Testis (tissue), 2 donors: ENCODE measurements at regions not wholly inside any gene's neighbourhood (a gene's known extent, or its start where the extent isn't known, plus 50 kb on each side); places are given as distances from the start of the nearest gene placed in this dataset.

Source experiments
- DNase-seq: peaks from one replicate; pipeline ENCODE4 v3.0.0-alpha.2; 2019
- H3K27ac ChIP-seq, 2 donors: fragments of 200-600 bp; sonication (generic); one replicate each; pipeline ENCODE4 v1.5.1; 2019
- H3K27me3 ChIP-seq: fragments of 200-600 bp; sonication (generic); one replicate; pipeline ENCODE4 v1.5.1; 2019
- H3K36me3 ChIP-seq: fragments of 200-600 bp; sonication (generic); one replicate; pipeline ENCODE4 v1.5.1; 2017; ENCODE audit warnings: low read depth; ENCODE audit errors: missing control alignments
- H3K4me1 ChIP-seq: fragments of 200-600 bp; sonication (generic); one replicate; pipeline ENCODE4 v1.5.1; 2019
- H3K4me3 ChIP-seq, 2 donors: fragments of 200-600 bp; sonication (generic); one replicate each; pipeline ENCODE4 v1.5.1; 2017 to 2019
- H3K9me3 ChIP-seq: fragments of 200-600 bp; sonication (generic); one replicate; pipeline ENCODE4 v1.5.1; 2017
- CTCF ChIP-seq, 3 experiments: fragments of 450-650 bp in 2 of 3; fragments of 200-600 bp in 1 of 3; sonication (generic) in 1 of 3; IDR thresholded peaks; one replicate each; pipeline ENCODE4 v1.5.1; 2016 to 2019; ENCODE audit warnings: antibody characterized with exemption in 3 of 3, mild to moderate bottlenecking in 2 of 3, moderate library complexity in 1 of 3
- POLR2A ChIP-seq: fragments of 450-650 bp; IDR thresholded peaks from one replicate; pipeline ENCODE4 v1.6.1; 2017; ENCODE audit warnings: antibody characterized with exemption, mild to moderate bottlenecking, moderate library complexity
- WGBS, 2 donors: methylation state at CpG; one replicate each; pipeline ENCODE4 v1.1.5; 2018; 5-methylcytosine and 5-hydroxymethylcytosine counted together
- intact Hi-C: fragments of 100-400 bp; cut with DNase I; formaldehyde crosslinking; loops from one replicate; pipeline ENCODE4 v1.15.1; 2023; ENCODE audit warnings: low total_unique reads

- TF ChIP-seq CTCF (IDR thresholded peaks at IDR 0.05) (no peak), POLR2A (no peak)
- Histone ChIP-seq H3K9me3 (no peaks in the 10 kb centered on the region), H3K36me3 (no peaks in the 10 kb centered on the region), H3K4me3 (no peak overlapping the region), H3K27ac (no peak overlapping the region), H3K27me3 (no peaks in the 10 kb centered on the region), H3K4me1 (no peaks in the 10 kb centered on the region)
- intact Hi-C loops, result no loop called here
- 87 to 91% methylated on average over 16 to 17 of the region's 17 CpGs for WGBS, 2 donors
- DNase-seq, result no peak
Observed at GRCh38 chr20:58043236-58044140, 185.0 kb downstream of the ANKRD60 start.

- Histone ChIP-seq H3K36me3 (no peaks in the 10 kb centered on the region), H3K27ac (no peak overlapping the region), H3K9me3 (no peaks in the 10 kb centered on the region), H3K4me1 (no peaks in the 10 kb centered on the region), H3K4me3 (no peak overlapping the region), H3K27me3 (no peaks in the 10 kb centered on the region)
- no peak for DNase-seq
- intact Hi-C loops, result no loop called here
- 89% methylated on average over 1 of the region's 1 CpG for WGBS, 2 donors
- TF ChIP-seq POLR2A, result no peak
- TF ChIP-seq CTCF (IDR thresholded peaks at IDR 0.05), result no peak
Observed at GRCh38 chr20:58042591-58042990, 185.9 kb downstream of the ANKRD60 start.

- TF ChIP-seq POLR2A, result no peak
- no peak for TF ChIP-seq CTCF (IDR thresholded peaks at IDR 0.05)
- no peaks in the 10 kb centered on the region for H3K36me3 ChIP-seq
- WGBS, 2 donors, result 88 to 97% methylated on average over 11 to 15 of the region's 15 CpGs
- H3K4me3 ChIP-seq, result no peak overlapping the region
- no peaks in the 10 kb centered on the region for H3K4me1 ChIP-seq
- H3K9me3 ChIP-seq, result no peaks in the 10 kb centered on the region
- intact Hi-C loops, result no loop called here
- H3K27me3 ChIP-seq, result no peaks in the 10 kb centered on the region
- DNase-seq, result no peak
- H3K27ac ChIP-seq, result no peak overlapping the region
Observed at GRCh38 chr20:58040447-58041290, 187.8 kb downstream of the ANKRD60 start.

- DNase-seq, result no peak
- intact Hi-C loops, result no loop called here
- no peak overlapping the region for H3K4me3 ChIP-seq
- no peaks in the 10 kb centered on the region for H3K9me3 ChIP-seq
- no peaks in the 10 kb centered on the region for H3K4me1 ChIP-seq
- no peaks in the 10 kb centered on the region for H3K36me3 ChIP-seq
- WGBS, 2 donors, result 67 to 86% methylated on average over 11 to 26 of the region's 26 CpGs
- H3K27me3 ChIP-seq, result no peaks in the 10 kb centered on the region
- TF ChIP-seq POLR2A (no peak), CTCF (IDR thresholded peaks at IDR 0.05) (no peak)
- H3K27ac ChIP-seq, result no peak overlapping the region
Observed at GRCh38 chr20:58039274-58040092, 189.0 kb downstream of the ANKRD60 start.
